ENCODE measurements at regions not wholly inside any gene's neighbourhood (a gene's known extent, or its start where the extent isn't known, plus 50 kb on each side); places are given as distances from the start of the nearest gene placed in this dataset.

DNA sequence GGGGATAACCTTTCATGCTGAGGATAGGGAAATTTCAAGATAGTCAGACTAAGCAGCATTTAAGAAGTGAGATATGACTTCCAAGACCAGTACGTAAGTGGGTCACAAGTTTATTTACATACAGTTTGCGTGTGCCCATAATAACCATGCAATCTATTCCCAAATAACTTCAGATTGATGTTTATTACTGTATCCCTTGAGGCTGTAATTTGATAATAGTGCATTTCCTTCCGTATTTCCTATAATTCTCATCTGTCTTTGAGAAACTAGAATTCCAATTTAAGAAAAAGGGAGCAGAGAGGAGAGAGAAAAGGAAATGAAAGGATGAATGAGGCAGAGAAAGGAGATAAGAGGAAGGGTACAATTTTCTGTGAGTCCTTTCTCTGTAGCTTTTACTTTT is 1073.1 kb downstream of the EPHA3 start:
- no CpG with 5 or more reads among the region's 3 CpGs for WGBS (ENCODE audit: insufficient coverage)
- intact Hi-C loops (cut with micrococcal nuclease): loop anchor here (5.0 kb wide), 1 partner anchor 1978 kb away; no protein-coding TSS in a partner anchor
- no peak overlapping the region for H3K4me3 Mint-ChIP-seq

More for the DNA sequence above, 1073.1 kb downstream of the EPHA3 start:
- TF ChIP-seq CTCF (IDR thresholded peaks at IDR 0.05) (no peak), EZH2 (IDR thresholded peaks at IDR 0.05; ENCODE audit: borderline replicate concordance, insufficient read depth, low read depth, low read length, poor library complexity, severe bottlenecking) (no peak)
- no peaks in the 10 kb centered on the region for H3K27me3 Mint-ChIP-seq
- H3K27ac ChIP-seq (ENCODE audit: low read length in 2 of 2): no peak overlapping the region
- H3K4me1 Mint-ChIP-seq: no peaks in the 10 kb centered on the region
- DNase-seq (no peak), ATAC-seq (ENCODE audit: low read depth) (no peak)
- no peak overlapping the region for H3K27ac Mint-ChIP-seq
- H3K4me3 ChIP-seq (ENCODE audit: control extremely low read depth in 1 of 5, extremely low read depth in 1 of 5, insufficient read depth in 1 of 5, low read depth in 2 of 5, low read length in 4 of 5): no peak overlapping the region
- no peak overlapping the region for H2AFZ ChIP-seq (ENCODE audit: insufficient read depth, low read depth, low read length, poor library complexity, severe bottlenecking)
- H3K4me1 ChIP-seq (ENCODE audit: control insufficient read depth in 2 of 2, insufficient read depth in 2 of 2, low read length in 2 of 2): no peaks in the 10 kb centered on the region
- H3K4me2 ChIP-seq (replicated peaks; ENCODE audit: low read depth, low read length, poor library complexity, severe bottlenecking): no peak overlapping the region
- H3K9ac ChIP-seq (ENCODE audit: low read length): no peak overlapping the region
- H3K27me3 ChIP-seq (replicated peaks in 1 of 4; ENCODE audit: control extremely low read depth in 1 of 4, control insufficient read depth in 3 of 4, insufficient read depth in 4 of 4, low read length in 3 of 4): no peaks in the 10 kb centered on the region
- H3K36me3 ChIP-seq (replicated peaks in 1 of 2; ENCODE audit: control extremely low read depth in 1 of 2, control insufficient read depth in 1 of 2, extremely low read depth in 1 of 2, insufficient read depth in 2 of 2, low read length in 1 of 2): no peaks in the 10 kb centered on the region
- no peaks in the 10 kb centered on the region for H4K20me1 ChIP-seq (ENCODE audit: control insufficient read depth, insufficient read depth, low read length, poor library complexity, severe bottlenecking)
- ChIA-PET POLR2A (no interaction called here), CTCF (interaction anchor here (1.1 kb wide), 1 partner anchor 13 kb away, joined by 3 read pairs; no protein-coding TSS in a partner anchor)
- H3K9me3 ChIP-seq (ENCODE audit: control extremely low read depth in 1 of 3, control insufficient read depth in 2 of 3, insufficient read depth in 1 of 3, low read length in 2 of 3): peaks cover 0 to 3% (median 0%) of the 10 kb centered on the region in 3 donors
- no peaks in the 10 kb centered on the region for H3K79me2 ChIP-seq (ENCODE audit: control insufficient read depth, insufficient read depth, low read length)
- H3K9me3 Mint-ChIP-seq (ENCODE audit: insufficient read depth): no peaks in the 10 kb centered on the region
